T-cell (primary cell): ENCODE measurements at regions not wholly inside any gene's neighbourhood (a gene's known extent, or its start where the extent isn't known, plus 50 kb on each side); places are given as distances from the start of the nearest gene placed in this dataset.

Experiments used
- ATAC-seq, 4 experiments: fragments of 200-7000 bp in 3 of 4; fragments of 150-1000 bp in 1 of 4; cut with Tn5 transposase; replicated peaks in 1 of 4; 1 replicate in 3 of 4; 2 replicates in 1 of 4; pipeline ENCODE4 v1.10.0; 2021; ENCODE audit warnings: moderate library complexity in 3 of 4, mild to moderate bottlenecking in 2 of 4, moderate number of reproducible peaks in 1 of 4
- CTCF ChIA-PET, 2 donors: fragments of 300-600 bp; sonication (Branson Sonifier 250); formaldehyde crosslinking; loops; one replicate each; lab custom pipeline; 2022; ENCODE audit warnings: antibody characterized with exemption in 2 of 2; lab: Charles Lee
- POLR2A ChIA-PET, 2 donors: fragments of 300-600 bp; sonication (Branson Sonifier 250); formaldehyde crosslinking; loops; one replicate each; lab custom pipeline; 2022; ENCODE audit warnings: antibody characterized with exemption in 2 of 2; lab: Charles Lee
- DNase-seq, 35 experiments: peaks; one replicate each; pipeline versions ENCODE4 v3.0.0 to v3.0.0-alpha.2; 2013 to 2023
- H3K27ac ChIP-seq: one replicate; pipeline ENCODE4 v1.5.1; 2013; ENCODE audit warnings: low read length
- H3K27me3 ChIP-seq, 2 experiments: replicated peaks in 1 of 2; 1 replicate in 1 of 2; 2 replicates in 1 of 2; pipeline versions ENCODE4 v1.6.1 to v1.7.0; 2013; ENCODE audit warnings: low read length in 1 of 2, mixed read lengths in 1 of 2; ENCODE audit not compliant: control insufficient read depth in 2 of 2, insufficient read depth in 2 of 2; ENCODE audit errors: extremely low read depth in 1 of 2
- H3K36me3 ChIP-seq, 2 donors: 1 replicate in 1 of 2; 2 replicates in 1 of 2; pipeline versions ENCODE4 v1.6.1 to v1.7.0; 2013; ENCODE audit warnings: low read length in 1 of 2; ENCODE audit not compliant: control insufficient read depth in 2 of 2, insufficient read depth in 1 of 2; ENCODE audit errors: extremely low read depth in 1 of 2
- H3K4me1 ChIP-seq, 2 experiments: 1 replicate in 1 of 2; 2 replicates in 1 of 2; pipeline versions ENCODE4 v1.6.1 to v1.7.0; 2013; ENCODE audit warnings: low read length in 2 of 2, mixed read lengths in 1 of 2; ENCODE audit not compliant: insufficient read depth in 2 of 2, control insufficient read depth in 1 of 2; ENCODE audit errors: extremely low read depth in 1 of 2
- H3K4me3 ChIP-seq, 2 donors: 1 replicate in 1 of 2; 2 replicates in 1 of 2; pipeline versions ENCODE4 v1.5.1 to v1.7.0; 2013; ENCODE audit warnings: mild to moderate bottlenecking in 2 of 2, low read length in 1 of 2, moderate library complexity in 1 of 2; ENCODE audit not compliant: control insufficient read depth in 1 of 2; ENCODE audit errors: extremely low read depth in 1 of 2
- H3K9me3 ChIP-seq: 2 replicates; pipeline ENCODE4 v1.7.0; 2013
- H3K27ac Mint-ChIP-seq, 2 donors: one replicate each; pipeline ENCODE4 v1.8.0; 2020 to 2021; ENCODE audit warnings: mild to moderate bottlenecking in 2 of 2, mixed read lengths in 2 of 2
- H3K27me3 Mint-ChIP-seq, 2 donors: one replicate each; pipeline ENCODE4 v1.8.0; 2021 to 2022; ENCODE audit warnings: mixed read lengths in 2 of 2
- H3K36me3 Mint-ChIP-seq: one replicate; pipeline ENCODE4 v1.8.0; 2021; ENCODE audit warnings: mixed read lengths
- H3K4me1 Mint-ChIP-seq, 3 donors: one replicate each; pipeline ENCODE4 v1.8.0; 2020 to 2022; ENCODE audit warnings: mixed read lengths in 3 of 3, mild to moderate bottlenecking in 1 of 3
- H3K4me3 Mint-ChIP-seq, 3 donors: one replicate each; pipeline ENCODE4 v1.8.0; 2020 to 2022; ENCODE audit warnings: mild to moderate bottlenecking in 3 of 3, mixed read lengths in 3 of 3, moderate library complexity in 3 of 3
- H3K9me3 Mint-ChIP-seq, 3 donors: one replicate each; pipeline ENCODE4 v1.8.0; 2020 to 2022; ENCODE audit warnings: mixed read lengths in 3 of 3
- WGBS: methylation state at CpG from one replicate; pipeline ENCODE4 v1.1.5; 2013; ENCODE audit warnings: missing lambda C conversion rate; ENCODE audit not compliant: insufficient coverage; 5-methylcytosine and 5-hydroxymethylcytosine counted together

- Mint-ChIP-seq H3K27ac (no peak overlapping the region), H3K27me3 (no peaks in the 10 kb centered on the region), H3K9me3 (peaks cover 0 to 12% (median 0%) of the 10 kb centered on the region in 3 donors), H3K36me3 (no peaks in the 10 kb centered on the region), H3K4me1 (no peaks in the 10 kb centered on the region), H3K4me3 (no peak overlapping the region)
- Histone ChIP-seq H3K9me3 (no peaks in the 10 kb centered on the region), H3K27me3 (no peaks in the 10 kb centered on the region), H3K27ac (no peak overlapping the region), H3K36me3 (no peaks in the 10 kb centered on the region), H3K4me1 (no peaks in the 10 kb centered on the region), H3K4me3 (no peak overlapping the region)
- ChIA-PET CTCF (no interaction called here), POLR2A (no interaction called here)
- 0% methylated on average over 1 of the region's 1 CpG for WGBS
- no peak for DNase-seq
- ATAC-seq, result no peak
Observed at GRCh38 chr13:91032104-91032503, 315.4 kb upstream of the MIR17HG start.

- Histone ChIP-seq H3K4me3 (no peak overlapping the region), H3K36me3 (no peaks in the 10 kb centered on the region), H3K9me3 (no peaks in the 10 kb centered on the region), H3K4me1 (no peaks in the 10 kb centered on the region), H3K27me3 (no peaks in the 10 kb centered on the region), H3K27ac (no peak overlapping the region)
- DNase-seq (no peak), ATAC-seq (no peak)
- H3K27me3 Mint-ChIP-seq, result no peaks in the 10 kb centered on the region
- WGBS, result 79% methylated on average over 2 of the region's 3 CpGs
- no peak overlapping the region for H3K27ac Mint-ChIP-seq
- peaks cover 0 to 12% (median 0%) of the 10 kb centered on the region in 3 donors for H3K9me3 Mint-ChIP-seq
- H3K4me1 Mint-ChIP-seq, result no peaks in the 10 kb centered on the region
- no peak overlapping the region for H3K4me3 Mint-ChIP-seq
- ChIA-PET CTCF (no interaction called here), POLR2A (no interaction called here)
- no peaks in the 10 kb centered on the region for H3K36me3 Mint-ChIP-seq
Observed at GRCh38 chr13:91036886-91037285, 310.6 kb upstream of the MIR17HG start.

- Histone ChIP-seq H3K27ac (no peak overlapping the region), H3K4me1 (no peaks in the 10 kb centered on the region), H3K4me3 (no peak overlapping the region), H3K9me3 (no peaks in the 10 kb centered on the region), H3K27me3 (no peaks in the 10 kb centered on the region), H3K36me3 (no peaks in the 10 kb centered on the region)
- ChIA-PET POLR2A (no interaction called here), CTCF (no interaction called here)
- H3K27ac Mint-ChIP-seq, result no peak overlapping the region
- no peaks in the 10 kb centered on the region for H3K9me3 Mint-ChIP-seq
- DNase-seq (no peak), ATAC-seq (no peak)
- H3K4me3 Mint-ChIP-seq, result no peak overlapping the region
- H3K27me3 Mint-ChIP-seq, result no peaks in the 10 kb centered on the region
- no peaks in the 10 kb centered on the region for H3K36me3 Mint-ChIP-seq
- no peaks in the 10 kb centered on the region for H3K4me1 Mint-ChIP-seq
- WGBS, result no CpG with 5 or more reads among the region's 1 CpG
Observed at GRCh38 chr13:91042870-91043269, 304.6 kb upstream of the MIR17HG start.

- no peaks in the 10 kb centered on the region for H3K36me3 Mint-ChIP-seq
- DNase-seq, result no peak
- ChIA-PET POLR2A (no interaction called here), CTCF (no interaction called here)
- H3K9me3 Mint-ChIP-seq, result peaks cover 0 to 4% (median 0%) of the 10 kb centered on the region in 3 donors
- Histone ChIP-seq H3K27ac (no peak overlapping the region), H3K27me3 (no peaks in the 10 kb centered on the region), H3K4me1 (no peaks in the 10 kb centered on the region), H3K9me3 (no peaks in the 10 kb centered on the region), H3K4me3 (no peak overlapping the region), H3K36me3 (no peaks in the 10 kb centered on the region)
- ATAC-seq, result no peak
- no peak overlapping the region for H3K27ac Mint-ChIP-seq
- no peaks in the 10 kb centered on the region for H3K27me3 Mint-ChIP-seq
- no peak overlapping the region for H3K4me3 Mint-ChIP-seq
- H3K4me1 Mint-ChIP-seq, result no peaks in the 10 kb centered on the region
- WGBS, result no CpG with 5 or more reads among the region's 5 CpGs
Observed at GRCh38 chr13:91045351-91046034, 302.0 kb upstream of the MIR17HG start.

- ChIA-PET POLR2A (no interaction called here), CTCF (no interaction called here)
- Mint-ChIP-seq H3K36me3 (no peaks in the 10 kb centered on the region), H3K9me3 (peaks cover 0 to 4% (median 0%) of the 10 kb centered on the region in 3 donors), H3K27ac (no peak overlapping the region), H3K4me3 (no peak overlapping the region), H3K4me1 (no peaks in the 10 kb centered on the region), H3K27me3 (no peaks in the 10 kb centered on the region)
- no peaks in the 10 kb centered on the region for H3K27me3 ChIP-seq
- no peaks in the 10 kb centered on the region for H3K36me3 ChIP-seq
- no CpG with 5 or more reads among the region's 4 CpGs for WGBS
- H3K27ac ChIP-seq, result no peak overlapping the region
- no peaks in the 10 kb centered on the region for H3K4me1 ChIP-seq
- no peaks in the 10 kb centered on the region for H3K9me3 ChIP-seq
- ATAC-seq, result no peak
- DNase-seq, result no peak
- no peak overlapping the region for H3K4me3 ChIP-seq
Observed at GRCh38 chr13:91046715-91047327, 300.7 kb upstream of the MIR17HG start.

- no peaks in the 10 kb centered on the region for H3K4me1 ChIP-seq
- H3K4me3 ChIP-seq, result no peak overlapping the region
- no peaks in the 10 kb centered on the region for H3K9me3 ChIP-seq
- Mint-ChIP-seq H3K27ac (no peak overlapping the region), H3K4me3 (no peak overlapping the region), H3K36me3 (no peaks in the 10 kb centered on the region), H3K4me1 (no peaks in the 10 kb centered on the region), H3K9me3 (peaks cover 0 to 4% (median 0%) of the 10 kb centered on the region in 3 donors), H3K27me3 (no peaks in the 10 kb centered on the region)
- no peaks in the 10 kb centered on the region for H3K36me3 ChIP-seq
- no CpG with 5 or more reads among the region's 2 CpGs for WGBS
- ATAC-seq, result no peak
- CTCF ChIA-PET, result no interaction called here
- POLR2A ChIA-PET, result no interaction called here
- no peak for DNase-seq
- H3K27me3 ChIP-seq, result no peaks in the 10 kb centered on the region
- no peak overlapping the region for H3K27ac ChIP-seq
Observed at GRCh38 chr13:91050970-91051369, 296.5 kb upstream of the MIR17HG start.
